ENCODE measurements at regions not wholly inside any gene's neighbourhood (a gene's known extent, or its start where the extent isn't known, plus 50 kb on each side); places are given as distances from the start of the nearest gene placed in this dataset.

- no peak for DNase-seq
These were observed 53.7 kb upstream of the IRF2 start for GRCh38 chr4:184528051-184528450.

GRCh38 chr4:184526228-184526627 is 51.9 kb upstream of the IRF2 start:
- DNase-seq = no peak

Data from fibroblast of skin of scalp (primary cell).